Psoas muscle (tissue), 7 donors: ENCODE measurements at regions not wholly inside any gene's neighbourhood (a gene's known extent, or its start where the extent isn't known, plus 50 kb on each side); places are given as distances from the start of the nearest gene placed in this dataset.

Source experiments
- ATAC-seq, 4 donors: fragments of 200-7000 bp; cut with Tn5 transposase; one replicate each; pipeline ENCODE4 v1.9.1; 2020; ENCODE audit warnings: moderate library complexity in 3 of 4, mild to moderate bottlenecking in 2 of 4
- DNase-seq, 2 donors: peaks; one replicate each; pipeline ENCODE4 v3.0.0-alpha.2; 2020
- H3K27ac ChIP-seq: fragments of 200-600 bp; one replicate; pipeline ENCODE4 v1.8.0; 2022
- H3K27me3 ChIP-seq, 3 donors: fragments of 200-600 bp in 1 of 3; one replicate each; pipeline versions ENCODE4 v1.6.1 to v1.8.0; 2013 to 2022; ENCODE audit warnings: low read length in 2 of 3, mild to moderate bottlenecking in 2 of 3, moderate library complexity in 1 of 3; ENCODE audit not compliant: insufficient read depth in 3 of 3
- H3K36me3 ChIP-seq, 2 donors: fragments of 200-600 bp in 1 of 2; one replicate each; pipeline versions ENCODE4 v1.6.1 to v1.8.0; 2013 to 2022; ENCODE audit warnings: low read depth in 1 of 2, mild to moderate bottlenecking in 1 of 2, moderate library complexity in 1 of 2; ENCODE audit not compliant: insufficient read depth in 1 of 2
- H3K4me1 ChIP-seq: fragments of 200-600 bp; one replicate; pipeline ENCODE4 v1.8.0; 2022
- H3K4me3 ChIP-seq: fragments of 200-600 bp; one replicate; pipeline ENCODE4 v1.8.0; 2022; ENCODE audit warnings: mild to moderate bottlenecking
- H3K9me3 ChIP-seq: fragments of 200-600 bp; one replicate; pipeline ENCODE4 v1.8.0; 2022
- CTCF ChIP-seq: fragments of 200-600 bp; IDR thresholded peaks from one replicate; pipeline ENCODE4 v1.8.0; 2022; ENCODE audit warnings: antibody characterized with exemption
- WGBS, 3 donors: extraction: QIAGEN DNeasy Blood & Tissue Kit; methylation state at CpG; one replicate each; pipeline versions ENCODE4 v1.1.6 to v1.1.7; 2013; 5-methylcytosine and 5-hydroxymethylcytosine counted together
- intact Hi-C, 2 donors: fragments of 100-400 bp; cut with DNase I; formaldehyde crosslinking; loops; one replicate each; pipeline versions ENCODE4 v1.11.0 to v1.14.2; 2022
- donor health status: healthy with polysubstance abuse.
- donor health status: DM: no; HTN: no; CAD: no; lungs with moderate emphysema.
- donor health status: Bipolar disorder and iron deficiency.
- donor health status: healthy.
- donor health status: DM: yes; HTN: yes; CAD: no.
- donor health status: DM: no; HTN: no; CAD: no.
- donor health status: DM: yes; HTN: yes; CAD: no.

GRCh38 chr20:40268321-40269075 is 420.5 kb downstream of the MAFB start:
- Histone ChIP-seq H3K4me1 (no peaks in the 10 kb centered on the region), H3K27ac (no peak overlapping the region), H3K36me3 (no peaks in the 10 kb centered on the region), H3K27me3 (no peaks in the 10 kb centered on the region), H3K9me3 (no peaks in the 10 kb centered on the region), H3K4me3 (no peak overlapping the region)
- intact Hi-C loops, result loop anchor here in 1 of 2 donors (10.0 kb wide), 1 partner anchor 696 kb away; no protein-coding TSS in a partner anchor
- DNase-seq (no peak), ATAC-seq (no peak)
- TF ChIP-seq CTCF, result no peak
- 81 to 92% (median 81%) methylated on average over 3 of the region's 3 CpGs for WGBS, 3 donors

GRCh38 chr20:40265825-40266533 is 423.1 kb downstream of the MAFB start:
- H3K27me3 ChIP-seq, result no peaks in the 10 kb centered on the region
- DNase-seq (no peak), ATAC-seq (peak; percentile 55 to 87 (median 71))
- H3K9me3 ChIP-seq, result no peaks in the 10 kb centered on the region
- no peak overlapping the region for H3K27ac ChIP-seq
- TF ChIP-seq CTCF, result peak; percentile 54
- intact Hi-C loops, result loop anchor here in 1 of 2 donors (2.0 to 10.0 kb wide), 2 partner anchors 421 to 699 kb away; no protein-coding TSS in a partner anchor
- 61 to 74% (median 66%) methylated on average over 6 of the region's 6 CpGs for WGBS, 3 donors
- no peaks in the 10 kb centered on the region for H3K36me3 ChIP-seq
- no peaks in the 10 kb centered on the region for H3K4me1 ChIP-seq
- H3K4me3 ChIP-seq, result no peak overlapping the region

DNA sequence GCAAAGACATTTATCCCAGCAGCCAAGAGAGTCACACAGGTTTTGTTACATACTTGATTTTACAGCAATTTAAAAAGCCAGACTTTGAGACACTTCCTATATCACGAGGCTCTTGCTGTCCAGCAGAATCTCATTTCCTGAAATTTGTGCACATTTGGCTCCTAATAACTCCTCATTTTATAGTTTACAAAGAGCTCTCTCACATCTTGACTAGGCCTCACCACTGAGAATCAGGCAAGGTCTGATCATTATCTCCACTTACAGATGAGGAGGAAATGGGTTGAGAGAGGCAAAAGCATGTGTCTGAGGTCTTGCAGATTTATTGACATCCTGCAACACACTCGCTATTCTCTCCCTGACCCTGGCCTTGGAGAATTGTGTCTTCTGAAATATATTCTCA is 426.8 kb downstream of the MAFB start:
- intact Hi-C loops, result loop anchor here (5.0 to 10.0 kb wide), 2 partner anchors 430 to 703 kb away; no protein-coding TSS in a partner anchor
- no peaks in the 10 kb centered on the region for H3K9me3 ChIP-seq
- DNase-seq (no peak), ATAC-seq (no peak)
- H3K27ac ChIP-seq, result no peak overlapping the region
- no peaks in the 10 kb centered on the region for H3K4me1 ChIP-seq
- WGBS, 3 donors, result 63 to 78% (median 71%) methylated on average over 2 of the region's 2 CpGs
- H3K27me3 ChIP-seq, result no peaks in the 10 kb centered on the region
- H3K36me3 ChIP-seq, result no peaks in the 10 kb centered on the region
- TF ChIP-seq CTCF, result no peak
- H3K4me3 ChIP-seq, result no peak overlapping the region

- 71 to 74% (median 73%) methylated on average over 4 of the region's 4 CpGs for WGBS, 3 donors
- intact Hi-C loops, result no loop called here
- H3K4me3 ChIP-seq, result no peak overlapping the region
- no peaks in the 10 kb centered on the region for H3K36me3 ChIP-seq
- no peaks in the 10 kb centered on the region for H3K4me1 ChIP-seq
- ATAC-seq (no peak), DNase-seq (no peak)
- no peaks in the 10 kb centered on the region for H3K9me3 ChIP-seq
- H3K27me3 ChIP-seq, result no peaks in the 10 kb centered on the region
- no peak for TF ChIP-seq CTCF
- H3K27ac ChIP-seq, result no peak overlapping the region
These were observed 430.1 kb downstream of the MAFB start for GRCh38 chr20:40258931-40259330.
